ENCODE measurements at regions not wholly inside any gene's neighbourhood (a gene's known extent, or its start where the extent isn't known, plus 50 kb on each side); places are given as distances from the start of the nearest gene placed in this dataset.

DNA sequence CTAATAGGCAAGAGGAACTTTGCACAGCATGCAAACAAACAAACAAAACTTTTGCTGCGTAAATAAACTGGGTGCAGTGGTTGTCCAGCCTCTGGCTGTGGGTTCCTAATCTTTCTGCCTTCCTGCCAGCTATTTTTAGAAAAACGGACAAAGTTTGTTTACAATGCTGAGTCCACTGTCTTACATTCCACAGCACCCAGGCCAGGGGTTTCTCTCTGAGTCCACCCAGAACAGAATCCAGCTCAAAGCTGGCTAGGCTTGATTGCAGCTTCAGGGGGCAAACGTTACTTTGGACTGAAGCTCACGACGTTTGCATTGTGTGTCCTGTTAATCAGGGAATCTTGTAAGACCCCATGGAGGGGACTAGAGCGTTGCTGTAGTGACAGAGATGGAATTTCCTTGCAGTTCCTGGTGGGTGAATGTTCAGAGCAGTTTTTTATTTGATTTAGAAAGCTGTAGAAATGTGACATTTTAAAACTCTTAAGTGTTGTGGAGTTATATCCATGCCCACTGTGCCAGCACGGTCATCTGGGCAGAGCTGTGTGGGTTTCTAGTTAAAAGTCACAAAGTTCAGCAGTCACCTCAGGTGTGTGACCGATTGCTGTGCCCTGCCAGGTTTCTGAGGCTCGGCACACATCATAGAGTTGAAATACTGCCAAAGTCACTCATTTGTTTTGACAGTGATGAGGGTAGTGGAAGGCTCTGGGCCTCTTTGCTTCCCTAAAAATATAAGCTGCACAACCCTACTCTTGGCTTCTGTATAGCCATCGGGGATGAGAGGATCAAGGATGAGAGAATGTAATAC lies 247.0 kb downstream of the STK31 start:
- intact Hi-C loops (cut with DNase I; ENCODE audit: low total_unique reads) = no loop called here
- DNase-seq = peak; percentile 35 to 36
- peaks cover 0 to 12% (median 9%) of the 10 kb centered on the region in 4 donors for H3K4me1 ChIP-seq
- no peak overlapping the region for H3K27ac ChIP-seq
- WGBS, 5 donors = 16 to 30% (median 19%) methylated on average over 10 of the region's 10 CpGs
- H3K9me3 ChIP-seq = no peaks in the 10 kb centered on the region
- H3K27me3 ChIP-seq = no peaks in the 10 kb centered on the region
- TF ChIP-seq POLR2AphosphoS5 (IDR thresholded peaks at IDR 0.05) = no peak
- TF ChIP-seq, protein P1, sequence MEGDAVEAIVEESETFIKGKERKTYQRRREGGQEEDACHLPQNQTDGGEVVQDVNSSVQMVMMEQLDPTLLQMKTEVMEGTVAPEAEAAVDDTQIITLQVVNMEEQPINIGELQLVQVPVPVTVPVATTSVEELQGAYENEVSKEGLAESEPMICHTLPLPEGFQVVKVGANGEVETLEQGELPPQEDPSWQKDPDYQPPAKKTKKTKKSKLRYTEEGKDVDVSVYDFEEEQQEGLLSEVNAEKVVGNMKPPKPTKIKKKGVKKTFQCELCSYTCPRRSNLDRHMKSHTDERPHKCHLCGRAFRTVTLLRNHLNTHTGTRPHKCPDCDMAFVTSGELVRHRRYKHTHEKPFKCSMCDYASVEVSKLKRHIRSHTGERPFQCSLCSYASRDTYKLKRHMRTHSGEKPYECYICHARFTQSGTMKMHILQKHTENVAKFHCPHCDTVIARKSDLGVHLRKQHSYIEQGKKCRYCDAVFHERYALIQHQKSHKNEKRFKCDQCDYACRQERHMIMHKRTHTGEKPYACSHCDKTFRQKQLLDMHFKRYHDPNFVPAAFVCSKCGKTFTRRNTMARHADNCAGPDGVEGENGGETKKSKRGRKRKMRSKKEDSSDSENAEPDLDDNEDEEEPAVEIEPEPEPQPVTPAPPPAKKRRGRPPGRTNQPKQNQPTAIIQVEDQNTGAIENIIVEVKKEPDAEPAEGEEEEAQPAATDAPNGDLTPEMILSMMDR (IDR thresholded peaks at IDR 0.05) = no peak
- no peak overlapping the region for H3K4me3 ChIP-seq
- no peaks in the 10 kb centered on the region for H3K36me3 ChIP-seq

DNA sequence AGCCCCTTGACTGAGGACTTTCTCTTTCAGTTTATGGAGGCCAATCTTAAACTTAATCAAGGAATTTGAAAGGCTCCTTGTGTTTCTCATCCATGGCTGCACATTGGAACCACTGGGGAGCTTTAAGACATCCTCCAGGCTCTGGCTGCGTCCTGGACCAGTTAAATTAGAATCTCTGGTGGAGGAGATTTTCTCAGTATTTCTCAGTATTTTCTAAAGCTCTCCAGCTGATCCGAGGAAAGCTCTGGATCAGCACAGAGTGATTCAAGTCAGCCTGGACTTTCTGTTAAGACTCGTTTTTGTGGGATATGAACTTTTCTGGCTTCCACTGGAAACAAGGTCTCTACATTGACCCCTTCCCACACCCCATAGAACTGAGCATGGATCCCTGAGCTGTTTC lies 249.8 kb downstream of the STK31 start:
- no peak for DNase-seq
- intact Hi-C loops (cut with DNase I; ENCODE audit: low total_unique reads) = no loop called here
- WGBS, 5 donors = 49 to 60% (median 57%) methylated on average over 3 of the region's 3 CpGs
- H3K9me3 ChIP-seq = no peaks in the 10 kb centered on the region
- H3K36me3 ChIP-seq = no peaks in the 10 kb centered on the region
- TF ChIP-seq POLR2A (IDR thresholded peaks at IDR 0.05) = no peak
- TF ChIP-seq POLR2AphosphoS5 (IDR thresholded peaks at IDR 0.05) = no peak
- TF ChIP-seq, protein P1 (IDR thresholded peaks at IDR 0.05) = no peak
- no peak for TF ChIP-seq EP300 (IDR thresholded peaks at IDR 0.05)
- no peak overlapping the region for H3K4me3 ChIP-seq
- no peak overlapping the region for H3K27ac ChIP-seq
- H3K4me1 ChIP-seq = peaks cover 0 to 12% (median 9%) of the 10 kb centered on the region in 4 donors
- no peaks in the 10 kb centered on the region for H3K27me3 ChIP-seq

DNA sequence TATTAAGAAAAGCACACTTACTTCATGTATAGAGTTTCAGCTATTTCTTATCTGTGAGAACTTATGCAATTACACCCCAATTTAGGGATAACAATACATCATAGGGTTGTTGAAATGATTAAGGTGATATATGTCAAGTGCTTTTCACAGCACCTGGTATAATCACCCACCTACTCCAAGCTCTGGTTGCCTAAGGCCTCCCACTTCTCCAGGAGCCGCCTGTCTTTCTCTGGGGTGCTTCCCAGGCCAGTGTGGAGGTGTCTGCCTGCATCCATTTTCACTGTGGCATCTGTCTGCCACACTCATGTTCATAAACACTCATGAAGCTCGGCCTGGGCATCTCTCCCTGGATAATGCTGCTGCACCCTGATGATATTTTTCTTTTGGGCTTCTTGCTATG lies 250.3 kb downstream of the STK31 start:
- peaks cover 0 to 12% (median 9%) of the 10 kb centered on the region in 4 donors for H3K4me1 ChIP-seq
- intact Hi-C loops (cut with DNase I; ENCODE audit: low total_unique reads) = no loop called here
- no peak overlapping the region for H3K4me3 ChIP-seq
- H3K9me3 ChIP-seq = no peaks in the 10 kb centered on the region
- TF ChIP-seq POLR2A (IDR thresholded peaks at IDR 0.05) (no peak), POLR2AphosphoS5 (IDR thresholded peaks at IDR 0.05) (no peak), EP300 (IDR thresholded peaks at IDR 0.05) (no peak)
- TF ChIP-seq, protein P1 (IDR thresholded peaks at IDR 0.05) = no peak
- DNase-seq = no peak
- no peak overlapping the region for H3K27ac ChIP-seq
- no peaks in the 10 kb centered on the region for H3K27me3 ChIP-seq
- whole genome bisulfite sequencing, 5 donors = 70 to 83% (median 74%) methylated on average over 2 of the region's 2 CpGs
- H3K36me3 ChIP-seq = no peaks in the 10 kb centered on the region

DNA sequence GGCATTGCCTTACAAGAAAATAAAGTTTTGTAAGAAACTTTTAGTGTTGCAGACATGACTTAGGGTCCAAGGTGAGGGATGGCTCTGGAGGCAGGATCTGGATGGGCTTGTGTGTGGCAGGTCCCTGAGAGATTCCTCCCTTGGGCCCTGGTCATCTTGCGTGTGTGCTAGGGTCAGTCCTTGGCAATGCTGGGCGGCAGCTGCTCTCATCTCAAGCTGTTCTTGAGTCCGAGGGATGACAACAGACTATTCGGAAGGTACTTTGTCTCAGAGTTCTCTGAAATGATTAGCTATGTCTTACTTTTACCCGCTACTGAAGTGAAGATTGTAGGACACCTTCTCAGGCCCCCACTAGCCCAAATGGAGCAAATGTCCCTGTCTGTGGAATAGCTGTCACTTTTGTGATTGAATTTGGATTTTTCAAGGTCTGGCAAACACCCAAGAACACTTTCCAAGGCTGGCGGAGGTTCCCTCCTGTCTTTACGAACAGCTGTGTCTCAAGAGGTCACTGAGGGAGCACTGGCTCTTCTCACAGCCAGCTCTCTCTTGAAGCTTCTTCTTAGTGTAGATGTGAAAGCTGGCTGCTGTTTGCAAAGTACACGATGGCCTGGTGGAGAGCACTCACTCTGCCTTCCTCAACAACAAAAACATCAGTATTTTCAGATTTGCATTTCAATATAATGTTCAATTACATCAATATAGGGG lies 253.6 kb downstream of the STK31 start:
- Histone ChIP-seq H3K4me3 (no peak overlapping the region), H3K27me3 (no peaks in the 10 kb centered on the region), H3K27ac (no peak overlapping the region), H3K4me1 (peaks cover 0 to 9% (median 3%) of the 10 kb centered on the region in 4 donors), H3K36me3 (no peaks in the 10 kb centered on the region), H3K9me3 (no peaks in the 10 kb centered on the region)
- 66 to 78% (median 75%) methylated on average over 8 of the region's 8 CpGs for WGBS, 5 donors
- no peak for DNase-seq
- TF ChIP-seq EP300 (IDR thresholded peaks at IDR 0.05) (no peak), POLR2A (IDR thresholded peaks at IDR 0.05) (no peak), POLR2AphosphoS5 (IDR thresholded peaks at IDR 0.05) (no peak)
- TF ChIP-seq, protein P1 (IDR thresholded peaks at IDR 0.05) = no peak
- intact Hi-C loops (cut with DNase I; ENCODE audit: low total_unique reads) = no loop called here
